ENCODE measurements at regions not wholly inside any gene's neighbourhood (a gene's known extent, or its start where the extent isn't known, plus 50 kb on each side); places are given as distances from the start of the nearest gene placed in this dataset.
"Not testable (repeated sequence)": the region's sequence is repeated elsewhere in the genome, so short reads cannot be mapped to it uniquely, and the experiment has no call there.

GRCh38 chr18:34385311-34385710, 160.6 kb upstream of the NOL4 start:
- TF ChIP-seq ZFX (IDR thresholded peaks at IDR 0.05): no peak
- no peak for TF ChIP-seq CTCF (conservative IDR thresholded peaks at IDR 0.05)
- no peak overlapping the region for H3K27ac ChIP-seq

- no peak overlapping the region for H3K27ac ChIP-seq
- TF ChIP-seq CTCF (conservative IDR thresholded peaks at IDR 0.05) (no peak), ZFX (IDR thresholded peaks at IDR 0.05) (no peak)
Measured at GRCh38 chr18:34386803-34387202, 162.1 kb upstream of the NOL4 start.

- TF ChIP-seq ZFX (IDR thresholded peaks at IDR 0.05) (no peak), CTCF (conservative IDR thresholded peaks at IDR 0.05) (no peak)
- H3K27ac ChIP-seq: no peak overlapping the region
Measured at GRCh38 chr18:34397286-34397896, 172.7 kb upstream of the NOL4 start.

- TF ChIP-seq ZFX (IDR thresholded peaks at IDR 0.05) (no peak), CTCF (conservative IDR thresholded peaks at IDR 0.05) (no peak)
- no peak overlapping the region for H3K27ac ChIP-seq
Measured at GRCh38 chr18:34399892-34400291, 175.2 kb upstream of the NOL4 start.

GRCh38 chr18:34400834-34401233, 176.1 kb upstream of the NOL4 start:
- TF ChIP-seq ZFX (IDR thresholded peaks at IDR 0.05) (no peak), CTCF (conservative IDR thresholded peaks at IDR 0.05) (no peak)
- no peak overlapping the region for H3K27ac ChIP-seq

- H3K27ac ChIP-seq: no peak overlapping the region
- no peak for TF ChIP-seq CTCF (conservative IDR thresholded peaks at IDR 0.05)
- no peak for TF ChIP-seq ZFX (IDR thresholded peaks at IDR 0.05)
Measured at GRCh38 chr18:34401775-34402174, 177.1 kb upstream of the NOL4 start.

- not testable (repeated sequence) for H3K27ac ChIP-seq
Measured at GRCh38 chr18:34407471-34407870, 182.8 kb upstream of the NOL4 start.

GRCh38 chr18:34411952-34412351, 187.2 kb upstream of the NOL4 start:
- TF ChIP-seq CTCF (conservative IDR thresholded peaks at IDR 0.05) (no peak), ZFX (IDR thresholded peaks at IDR 0.05) (no peak)

More at GRCh38 chr18:34411952-34412351, 187.2 kb upstream of the NOL4 start:
- no peak overlapping the region for H3K27ac ChIP-seq

Measured in C4-2B (cell line).